22Rv1 (cell line): ENCODE measurements at regions not wholly inside any gene's neighbourhood (a gene's known extent, or its start where the extent isn't known, plus 50 kb on each side); places are given as distances from the start of the nearest gene placed in this dataset.

Experiments
- CTCF ChIP-seq: fragments of 450-650 bp; IDR thresholded peaks from 2 replicates; pipeline ENCODE4 v1.5.1; 2017; ENCODE audit warnings: mild to moderate bottlenecking
- ZFX ChIP-seq: fragments of 450-650 bp; IDR thresholded peaks from 2 replicates; pipeline ENCODE4 v1.6.1; 2017; ENCODE audit warnings: antibody characterized with exemption, borderline replicate concordance

- TF ChIP-seq CTCF (no peak), ZFX (no peak)
Observed at GRCh38 chr7:122217125-122217524, 73.1 kb upstream of the AASS start.
